ENCODE measurements at regions not wholly inside any gene's neighbourhood (a gene's known extent, or its start where the extent isn't known, plus 50 kb on each side); places are given as distances from the start of the nearest gene placed in this dataset.
A peak's percentile ranks its signal among the peaks of the same experiment; 100 is the strongest.

DNA sequence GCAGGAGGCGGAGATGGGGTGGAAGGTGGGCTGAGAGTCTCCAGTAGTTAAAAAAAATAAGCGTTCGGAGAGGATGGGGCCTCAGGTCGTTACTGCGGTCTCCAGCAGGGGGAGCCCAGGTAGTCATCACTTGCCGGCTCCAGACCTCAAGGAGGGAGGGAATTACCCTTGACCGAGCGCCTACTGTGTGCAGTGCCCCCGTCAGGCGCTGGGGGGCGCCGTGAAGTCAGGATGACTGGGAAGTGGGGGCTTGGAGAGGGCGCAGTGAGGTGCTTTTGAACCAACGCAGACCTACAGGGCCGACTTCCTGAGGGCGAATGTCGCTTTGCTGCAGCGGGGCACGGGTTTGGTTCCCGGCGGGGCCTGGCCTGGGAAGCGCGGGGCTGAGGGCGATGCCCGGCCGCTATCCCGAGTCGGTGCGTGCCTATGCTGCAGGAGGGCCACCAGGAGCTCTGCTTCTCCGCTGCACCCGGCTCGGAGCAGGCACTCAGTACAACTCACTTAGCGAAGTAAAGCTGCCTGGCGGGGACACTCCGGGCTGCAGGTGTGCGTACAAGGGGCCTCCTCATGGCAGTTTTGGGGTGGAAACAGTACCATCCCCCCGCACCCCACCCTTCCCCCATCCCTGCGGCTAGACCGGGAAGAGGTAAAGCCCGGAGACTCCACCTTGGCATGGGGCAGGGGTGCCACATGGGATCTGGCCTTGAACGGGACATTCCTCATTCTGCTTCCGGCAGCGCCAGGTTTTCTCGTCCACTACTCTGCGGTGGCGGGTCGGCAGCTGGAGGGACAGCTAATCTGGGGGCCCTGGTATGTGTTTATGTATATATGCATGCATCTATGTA is 79.8 kb downstream of the RHCG start:
- BruUV-seq (replicated peaks), result no TSS peak
- Histone ChIP-seq H3K36me3 (ENCODE audit: low read depth) (no peaks in the 10 kb centered on the region), H3K9me2 (ENCODE audit: insufficient read depth) (no peaks in the 10 kb centered on the region), H3K4me2 (no peak overlapping the region), H3K4me1 (replicated peaks; ENCODE audit: insufficient read depth) (no peaks in the 10 kb centered on the region), H3K9me3 (ENCODE audit: insufficient read depth, low read depth) (no peaks in the 10 kb centered on the region), H3K27ac (no peak overlapping the region), H2AFZ (no peak overlapping the region), H3F3A (ENCODE audit: insufficient read depth, low read depth) (no peaks in the 10 kb centered on the region), H3K27me3 (ENCODE audit: insufficient read depth, low read depth) (peaks cover 68% of the 10 kb centered on the region), H4K20me1 (ENCODE audit: insufficient read depth) (no peaks in the 10 kb centered on the region; the same call in 1 of the 2 replicates), H3K79me2 (ENCODE audit: low read depth) (no peaks in the 10 kb centered on the region), H3K4me3 (no peak overlapping the region)
- intact Hi-C loops (cut with micrococcal nuclease; ENCODE audit: unreplicated experiment), result loop anchor here (1.0 kb wide), 2 partner anchors 56 to 59 kb away; no protein-coding TSS in a partner anchor
- peak; percentile 56 to 60 for DNase-seq
- TF ChIP-seq, protein P1, sequence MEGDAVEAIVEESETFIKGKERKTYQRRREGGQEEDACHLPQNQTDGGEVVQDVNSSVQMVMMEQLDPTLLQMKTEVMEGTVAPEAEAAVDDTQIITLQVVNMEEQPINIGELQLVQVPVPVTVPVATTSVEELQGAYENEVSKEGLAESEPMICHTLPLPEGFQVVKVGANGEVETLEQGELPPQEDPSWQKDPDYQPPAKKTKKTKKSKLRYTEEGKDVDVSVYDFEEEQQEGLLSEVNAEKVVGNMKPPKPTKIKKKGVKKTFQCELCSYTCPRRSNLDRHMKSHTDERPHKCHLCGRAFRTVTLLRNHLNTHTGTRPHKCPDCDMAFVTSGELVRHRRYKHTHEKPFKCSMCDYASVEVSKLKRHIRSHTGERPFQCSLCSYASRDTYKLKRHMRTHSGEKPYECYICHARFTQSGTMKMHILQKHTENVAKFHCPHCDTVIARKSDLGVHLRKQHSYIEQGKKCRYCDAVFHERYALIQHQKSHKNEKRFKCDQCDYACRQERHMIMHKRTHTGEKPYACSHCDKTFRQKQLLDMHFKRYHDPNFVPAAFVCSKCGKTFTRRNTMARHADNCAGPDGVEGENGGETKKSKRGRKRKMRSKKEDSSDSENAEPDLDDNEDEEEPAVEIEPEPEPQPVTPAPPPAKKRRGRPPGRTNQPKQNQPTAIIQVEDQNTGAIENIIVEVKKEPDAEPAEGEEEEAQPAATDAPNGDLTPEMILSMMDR (conservative IDR thresholded peaks at IDR 0.05), result peak; percentile 94
- no peak for TF ChIP-seq EZH2 (IDR thresholded peaks at IDR 0.05; ENCODE audit: low read depth)
- POLR2A ChIA-PET (ENCODE audit: unreplicated experiment), result no interaction called here
- CTCF ChIA-PET, result interaction anchor here (0.7 to 1.8 kb wide), 2 partner anchors 13 to 51 kb away, joined by 3 to 9 read pairs; no protein-coding TSS in a partner anchor

DNA sequence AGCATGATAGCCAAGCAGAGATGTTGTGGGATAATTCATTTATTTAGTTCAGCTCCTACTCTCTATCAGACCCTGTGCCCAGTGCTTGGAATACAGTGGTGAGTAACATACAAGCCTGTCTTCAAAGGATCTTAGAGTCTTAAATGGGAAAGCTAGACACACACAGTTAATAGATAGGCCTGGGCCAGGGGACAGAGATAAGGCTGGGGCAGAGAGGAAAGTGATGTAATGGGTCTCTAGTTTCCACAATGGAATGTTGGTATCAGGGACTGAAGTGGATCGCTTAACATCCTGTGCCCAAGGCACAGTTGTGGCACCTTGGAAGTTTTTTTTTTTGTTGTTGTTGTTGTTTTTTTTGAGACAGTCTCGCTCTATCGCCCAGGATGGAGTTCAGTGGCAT is 79.9 kb upstream of the POLG start:
- Histone ChIP-seq H3K4me3 (no peak overlapping the region), H3K4me1 (replicated peaks; ENCODE audit: insufficient read depth) (no peaks in the 10 kb centered on the region), H3K27ac (no peak overlapping the region), H3K79me2 (ENCODE audit: low read depth) (no peaks in the 10 kb centered on the region), H3K36me3 (ENCODE audit: low read depth) (no peaks in the 10 kb centered on the region), H4K20me1 (ENCODE audit: insufficient read depth) (no peaks in the 10 kb centered on the region), H3K9me3 (ENCODE audit: insufficient read depth, low read depth) (no peaks in the 10 kb centered on the region), H3K27me3 (ENCODE audit: insufficient read depth, low read depth) (peaks cover 82% of the 10 kb centered on the region), H3F3A (ENCODE audit: insufficient read depth, low read depth) (no peaks in the 10 kb centered on the region), H3K9me2 (ENCODE audit: insufficient read depth) (no peaks in the 10 kb centered on the region), H2AFZ (no peak overlapping the region), H3K4me2 (no peak overlapping the region)
- no TSS peak for BruUV-seq (replicated peaks)
- TF ChIP-seq EZH2 (IDR thresholded peaks at IDR 0.05; ENCODE audit: low read depth), result no peak
- TF ChIP-seq, protein P1 (conservative IDR thresholded peaks at IDR 0.05), result no peak
- CTCF ChIA-PET, result no interaction called here
- DNase-seq, result no peak
- POLR2A ChIA-PET (ENCODE audit: unreplicated experiment), result no interaction called here
- intact Hi-C loops (cut with micrococcal nuclease; ENCODE audit: unreplicated experiment), result no loop called here

DNA sequence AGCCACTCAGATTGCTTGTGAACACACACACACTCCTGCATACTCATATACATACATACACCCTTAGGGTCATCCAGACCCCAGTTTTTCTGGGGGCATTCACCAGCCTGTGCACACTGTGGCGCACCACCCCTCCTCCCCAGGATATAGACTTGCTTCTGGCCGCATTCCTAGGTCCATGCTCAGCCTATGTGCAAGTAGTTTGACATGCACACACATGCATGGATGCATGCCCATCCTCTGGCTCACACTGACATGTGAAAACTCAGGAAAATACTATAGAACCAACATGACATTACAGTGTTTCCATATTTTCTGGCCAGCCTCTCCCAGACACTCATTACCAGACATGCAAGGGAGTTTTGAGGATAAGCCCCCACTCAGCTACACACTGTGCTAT is 79.3 kb upstream of the POLG start:
- H3K36me3 ChIP-seq (ENCODE audit: low read depth), result no peaks in the 10 kb centered on the region
- no peaks in the 10 kb centered on the region for H4K20me1 ChIP-seq (ENCODE audit: insufficient read depth)
- H3K27me3 ChIP-seq (ENCODE audit: insufficient read depth, low read depth), result peaks cover 79% of the 10 kb centered on the region
- no peak overlapping the region for H3K4me2 ChIP-seq
- TF ChIP-seq, protein P1 (conservative IDR thresholded peaks at IDR 0.05), result no peak
- TF ChIP-seq EZH2 (IDR thresholded peaks at IDR 0.05; ENCODE audit: low read depth), result no peak
- no peak overlapping the region for H3K4me3 ChIP-seq
- no peaks in the 10 kb centered on the region for H3K9me2 ChIP-seq (ENCODE audit: insufficient read depth)
- CTCF ChIA-PET, result interaction anchor here (0.6 kb wide), 1 partner anchor 187 kb away, joined by 3 read pairs; no protein-coding TSS in a partner anchor
- no peaks in the 10 kb centered on the region for H3F3A ChIP-seq (ENCODE audit: insufficient read depth, low read depth)
- no peaks in the 10 kb centered on the region for H3K4me1 ChIP-seq (replicated peaks; ENCODE audit: insufficient read depth)
- no peak overlapping the region for H2AFZ ChIP-seq
- no peaks in the 10 kb centered on the region for H3K9me3 ChIP-seq (ENCODE audit: insufficient read depth, low read depth)
- POLR2A ChIA-PET (ENCODE audit: unreplicated experiment), result no interaction called here
- intact Hi-C loops (cut with micrococcal nuclease; ENCODE audit: unreplicated experiment), result no loop called here
- BruUV-seq (replicated peaks), result no TSS peak
- no peak overlapping the region for H3K27ac ChIP-seq
- DNase-seq, result no peak
- H3K79me2 ChIP-seq (ENCODE audit: low read depth), result no peaks in the 10 kb centered on the region
